ENCODE measurements at regions not wholly inside any gene's neighbourhood (a gene's known extent, or its start where the extent isn't known, plus 50 kb on each side); places are given as distances from the start of the nearest gene placed in this dataset.

- TF ChIP-seq CTCF (IDR thresholded peaks at IDR 0.05) = no peak
- no peak for TF ChIP-seq EP300 (IDR thresholded peaks at IDR 0.05; ENCODE audit: low read depth)
- no peak for TF ChIP-seq POLR2A (IDR thresholded peaks at IDR 0.05)
- no peak for TF ChIP-seq POLR2AphosphoS5 (IDR thresholded peaks at IDR 0.05)
Measured at GRCh38 chr5:66356011-66356565, 212.0 kb downstream of the SREK1 start.
